Trophoblast cell (in vitro differentiated cells and primary cell): ENCODE measurements at regions not wholly inside any gene's neighbourhood (a gene's known extent, or its start where the extent isn't known, plus 50 kb on each side); places are given as distances from the start of the nearest gene placed in this dataset.

Experiments
- DNase-seq, 2 donors: peaks; one replicate each; pipeline ENCODE4 v3.0.0-alpha.2; 2016
- H2AFZ ChIP-seq: 2 replicates; pipeline ENCODE4 v1.6.1; 2013; ENCODE audit warnings: low read length, moderate library complexity, mild to moderate bottlenecking; ENCODE audit not compliant: insufficient read depth, poor library complexity
- H2AK5ac ChIP-seq: 2 replicates; pipeline ENCODE4 v1.6.1; 2013; ENCODE audit warnings: mild to moderate bottlenecking, low read length
- H2BK120ac ChIP-seq: 2 replicates; pipeline ENCODE4 v1.6.1; 2013; ENCODE audit warnings: low read length, mild to moderate bottlenecking, moderate library complexity; ENCODE audit not compliant: insufficient read depth, poor library complexity
- H2BK12ac ChIP-seq: 2 replicates; pipeline ENCODE4 v1.6.1; 2013; ENCODE audit warnings: mild to moderate bottlenecking, low read length, moderate library complexity
- H2BK5ac ChIP-seq: 2 replicates; pipeline ENCODE4 v1.6.1; 2013; ENCODE audit warnings: low read length, low read depth, moderate library complexity, mild to moderate bottlenecking; ENCODE audit not compliant: poor library complexity
- H3K14ac ChIP-seq: 2 replicates; pipeline ENCODE4 v1.6.1; 2013; ENCODE audit warnings: mild to moderate bottlenecking, low read length
- H3K18ac ChIP-seq: 2 replicates; pipeline ENCODE4 v1.6.1; 2013; ENCODE audit warnings: mild to moderate bottlenecking, low read length
- H3K23ac ChIP-seq: 2 replicates; pipeline ENCODE4 v1.6.1; 2013; ENCODE audit warnings: low read length
- H3K27ac ChIP-seq: 2 replicates; pipeline ENCODE4 v1.5.1; 2013; ENCODE audit warnings: low read depth, mild to moderate bottlenecking, inconsistent platforms, low read length, moderate library complexity
- H3K27me3 ChIP-seq: 2 replicates; pipeline ENCODE4 v1.6.1; 2013; ENCODE audit warnings: inconsistent platforms, mild to moderate bottlenecking, low read length, moderate library complexity; ENCODE audit not compliant: insufficient read depth
- H3K36me3 ChIP-seq, 2 experiments: 1 replicate in 1 of 2; 2 replicates in 1 of 2; pipeline ENCODE4 v1.6.1; 2013; ENCODE audit warnings: low read length in 2 of 2, mild to moderate bottlenecking in 2 of 2, moderate library complexity in 1 of 2; ENCODE audit not compliant: insufficient read depth in 2 of 2, control insufficient read depth in 1 of 2
- H3K4ac ChIP-seq: 2 replicates; pipeline ENCODE4 v1.6.1; 2013; ENCODE audit warnings: low read depth, mild to moderate bottlenecking, low read length, moderate library complexity
- H3K4me1 ChIP-seq, 2 experiments: 1 replicate in 1 of 2; 2 replicates in 1 of 2; pipeline ENCODE4 v1.6.1; 2013; ENCODE audit warnings: low read length in 2 of 2, mild to moderate bottlenecking in 2 of 2, moderate library complexity in 1 of 2; ENCODE audit not compliant: insufficient read depth in 2 of 2, control insufficient read depth in 1 of 2
- H3K4me2 ChIP-seq: 2 replicates; pipeline ENCODE4 v1.6.1; 2013; ENCODE audit warnings: inconsistent platforms, mild to moderate bottlenecking, low read length, moderate library complexity
- H3K4me3 ChIP-seq: 2 replicates; pipeline ENCODE4 v1.5.1; 2013; ENCODE audit warnings: mild to moderate bottlenecking, low read depth, low read length, inconsistent platforms
- H3K79me1 ChIP-seq: one replicate; pipeline ENCODE4 v1.6.1; 2013; ENCODE audit warnings: low read length
- H3K79me2 ChIP-seq: 2 replicates; pipeline ENCODE4 v1.6.1; 2013; ENCODE audit warnings: low read length, mild to moderate bottlenecking; ENCODE audit not compliant: control insufficient read depth, insufficient read depth, poor library complexity
- H3K9ac ChIP-seq: 2 replicates; pipeline ENCODE4 v1.6.1; 2013; ENCODE audit warnings: mild to moderate bottlenecking, low read length
- H3K9me3 ChIP-seq: 2 replicates; pipeline ENCODE4 v1.6.1; 2013; ENCODE audit warnings: low read depth, mild to moderate bottlenecking, control low read depth, inconsistent platforms, low read length; ENCODE audit not compliant: insufficient read depth
- H4K12ac ChIP-seq: 2 replicates; pipeline ENCODE4 v1.6.1; 2013; ENCODE audit warnings: low read depth, mild to moderate bottlenecking, low read length, moderate library complexity
- H4K8ac ChIP-seq: 2 replicates; pipeline ENCODE4 v1.6.1; 2013; ENCODE audit warnings: low read depth, mild to moderate bottlenecking, low read length, moderate library complexity
- H4K91ac ChIP-seq: one replicate; pipeline ENCODE4 v1.6.1; 2013; ENCODE audit warnings: low read depth, mild to moderate bottlenecking, low read length, moderate library complexity
- WGBS: extraction: QIAGEN DNeasy Blood & Tissue Kit; methylation state at CpG from one replicate; pipeline ENCODE4 v1.1.7; 2013; ENCODE audit warnings: missing lambda C conversion rate; ENCODE audit not compliant: insufficient read length, insufficient coverage; ENCODE audit errors: extremely low coverage; 5-methylcytosine and 5-hydroxymethylcytosine counted together

DNA sequence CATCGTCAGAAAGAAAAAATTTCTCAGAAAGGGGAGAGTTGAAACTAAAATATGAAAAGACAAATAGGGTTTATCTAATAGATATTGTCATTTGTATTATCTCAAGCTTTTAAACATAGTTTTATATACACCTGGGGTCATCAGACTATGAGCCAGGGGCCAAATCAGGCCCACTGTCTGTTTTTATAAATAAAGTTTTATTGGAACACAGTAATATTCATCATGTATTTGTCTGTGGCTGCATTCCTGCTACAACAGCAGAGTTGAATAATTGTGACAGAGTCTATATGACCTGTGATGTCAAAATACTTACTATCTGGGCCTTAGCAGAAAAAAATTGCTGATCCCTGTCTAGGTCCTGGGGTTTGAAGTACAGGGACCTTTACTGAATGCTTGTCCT lies 120.5 kb upstream of the RUNX1 start:
- Histone ChIP-seq H3K18ac (no peak overlapping the region), H3K27me3 (no peaks in the 10 kb centered on the region), H3K4ac (no peak overlapping the region), H4K8ac (no peak overlapping the region), H4K12ac (no peak overlapping the region), H3K4me1 (peaks cover 0 to 2% of the 10 kb centered on the region in 2 experiments), H2BK12ac (no peak overlapping the region), H3K79me2 (no peaks in the 10 kb centered on the region), H3K4me2 (no peak overlapping the region), H2AK5ac (no peak overlapping the region), H3K9me3 (no peaks in the 10 kb centered on the region), H3K9ac (no peak overlapping the region), H3K27ac (no peak overlapping the region), H2BK5ac (no peak overlapping the region), H3K79me1 (no peaks in the 10 kb centered on the region), H2AFZ (no peak overlapping the region), H4K91ac (no peak overlapping the region), H3K14ac (no peak overlapping the region), H3K4me3 (no peak overlapping the region), H3K36me3 (no peaks in the 10 kb centered on the region), H2BK120ac (no peak overlapping the region), H3K23ac (no peak overlapping the region)
- WGBS: no CpG with 5 or more reads among the region's 1 CpG
- no peak for DNase-seq

DNA sequence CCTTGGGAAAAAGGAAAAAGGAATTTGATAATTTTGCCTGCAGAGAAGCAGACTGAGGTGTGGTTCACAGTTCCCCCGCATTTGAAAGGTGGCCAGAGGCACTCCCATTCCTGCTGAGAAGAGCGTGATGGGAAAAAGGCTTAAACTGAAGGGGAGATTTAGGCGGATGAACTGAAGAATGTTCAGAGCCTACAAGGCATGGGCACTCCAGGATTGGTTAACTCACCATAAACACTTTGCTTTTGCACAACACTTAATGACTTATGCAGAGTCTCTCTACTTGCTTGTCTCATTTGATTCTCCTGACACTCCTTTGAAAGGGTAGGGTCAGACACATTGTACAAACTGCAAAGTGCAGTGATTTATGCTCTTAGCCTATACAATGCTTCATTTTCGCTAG lies 119.6 kb upstream of the RUNX1 start:
- H3K79me2 ChIP-seq: no peaks in the 10 kb centered on the region

DNA sequence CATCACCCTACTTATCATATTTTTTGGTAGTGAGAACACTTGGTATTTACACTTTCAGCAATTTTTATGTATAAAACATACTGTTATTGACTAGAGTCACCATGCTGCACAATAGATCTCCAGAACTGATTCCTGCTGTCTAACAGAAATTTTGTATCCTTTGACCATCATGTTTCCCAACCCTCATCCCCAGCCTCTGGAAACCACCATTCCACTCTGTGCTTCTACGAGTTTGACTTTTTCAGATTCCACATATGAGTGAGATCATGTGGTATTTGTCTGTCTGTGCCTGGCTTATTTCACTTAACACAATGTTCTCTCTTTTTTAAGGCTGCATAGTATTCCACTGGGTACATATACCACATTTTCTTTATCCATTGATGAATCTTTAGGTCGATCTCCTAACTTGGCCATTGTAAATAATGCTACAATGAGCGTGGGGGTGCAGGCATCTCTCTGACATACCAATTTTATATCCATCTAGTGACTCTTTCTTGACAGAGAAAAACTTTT lies 115.9 kb upstream of the RUNX1 start:
- no peak overlapping the region for H2AFZ ChIP-seq
- H3K9ac ChIP-seq: no peak overlapping the region
- DNase-seq: peak; percentile 52 to 82
- H3K14ac ChIP-seq: no peak overlapping the region
- no peak overlapping the region for H3K4me3 ChIP-seq
- no peaks in the 10 kb centered on the region for H3K27me3 ChIP-seq
- no peak overlapping the region for H3K23ac ChIP-seq
- H4K8ac ChIP-seq: no peak overlapping the region
- H4K12ac ChIP-seq: no peak overlapping the region
- no peak overlapping the region for H2BK120ac ChIP-seq
- H3K79me1 ChIP-seq: no peaks in the 10 kb centered on the region
- no peak overlapping the region for H2BK5ac ChIP-seq
- no peak overlapping the region for H3K4me2 ChIP-seq
- H3K79me2 ChIP-seq: no peaks in the 10 kb centered on the region
- no CpG with 5 or more reads among the region's 3 CpGs for whole genome bisulfite sequencing
- no peak overlapping the region for H2AK5ac ChIP-seq
- no peak overlapping the region for H3K27ac ChIP-seq
- no peaks in the 10 kb centered on the region for H3K36me3 ChIP-seq
- H3K4me1 ChIP-seq: no peaks in the 10 kb centered on the region
- no peak overlapping the region for H2BK12ac ChIP-seq
- H3K9me3 ChIP-seq: no peaks in the 10 kb centered on the region
- H3K18ac ChIP-seq: no peak overlapping the region
- H3K4ac ChIP-seq: no peak overlapping the region
- no peak overlapping the region for H4K91ac ChIP-seq

More for the DNA sequence above, 119.6 kb upstream of the RUNX1 start:
- Histone ChIP-seq H4K8ac (no peak overlapping the region), H3K36me3 (no peaks in the 10 kb centered on the region), H2AFZ (no peak overlapping the region), H2BK120ac (no peak overlapping the region), H4K12ac (no peak overlapping the region), H2BK5ac (no peak overlapping the region), H3K27me3 (no peaks in the 10 kb centered on the region), H3K9ac (no peak overlapping the region), H2AK5ac (no peak overlapping the region), H3K14ac (no peak overlapping the region), H3K4me2 (no peak overlapping the region), H3K4me1 (peaks cover 0 to 2% of the 10 kb centered on the region in 2 experiments), H4K91ac (no peak overlapping the region), H3K18ac (no peak overlapping the region), H3K23ac (no peak overlapping the region), H3K9me3 (no peaks in the 10 kb centered on the region), H3K4me3 (no peak overlapping the region), H2BK12ac (no peak overlapping the region), H3K27ac (no peak overlapping the region), H3K4ac (no peak overlapping the region), H3K79me1 (no peaks in the 10 kb centered on the region)
- DNase-seq: no peak
- no CpG with 5 or more reads among the region's 4 CpGs for WGBS

DNA sequence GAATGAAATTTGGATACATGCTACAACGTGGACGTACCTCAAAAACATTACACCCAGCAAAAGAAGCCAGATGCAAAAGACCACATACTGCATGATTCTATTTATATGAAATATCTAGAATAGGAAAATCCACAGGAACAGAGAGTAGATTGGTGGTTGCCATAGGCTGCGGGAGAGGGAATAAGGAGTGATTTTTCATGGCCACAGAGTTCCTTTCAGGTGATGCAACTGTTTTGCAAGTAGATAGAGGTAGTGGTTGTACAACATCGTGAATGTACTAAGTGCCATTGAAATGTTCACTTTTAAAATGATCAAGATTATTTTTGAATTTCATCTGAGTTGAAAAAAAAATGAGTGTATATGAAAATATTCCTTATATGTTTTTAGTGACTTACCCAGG lies 115.3 kb upstream of the RUNX1 start:
- H3K4ac ChIP-seq: no peak overlapping the region
- no peak overlapping the region for H4K91ac ChIP-seq
- no peak overlapping the region for H2BK120ac ChIP-seq
- no peaks in the 10 kb centered on the region for H3K4me1 ChIP-seq
- H3K4me3 ChIP-seq: no peak overlapping the region
- H4K8ac ChIP-seq: no peak overlapping the region
- no peaks in the 10 kb centered on the region for H3K79me2 ChIP-seq
- no peak overlapping the region for H3K4me2 ChIP-seq
- H3K27ac ChIP-seq: no peak overlapping the region
- H3K36me3 ChIP-seq: no peaks in the 10 kb centered on the region
- no peak overlapping the region for H2BK12ac ChIP-seq
- H3K9me3 ChIP-seq: no peaks in the 10 kb centered on the region
- H3K9ac ChIP-seq: no peak overlapping the region
- no peak overlapping the region for H3K18ac ChIP-seq
- H3K27me3 ChIP-seq: no peaks in the 10 kb centered on the region
- no peak overlapping the region for H2AK5ac ChIP-seq
- no peak overlapping the region for H3K23ac ChIP-seq
- H3K79me1 ChIP-seq: no peaks in the 10 kb centered on the region
- DNase-seq: peak; percentile 32 to 76
- H3K14ac ChIP-seq: no peak overlapping the region
- H4K12ac ChIP-seq: no peak overlapping the region
- no peak overlapping the region for H2AFZ ChIP-seq
- no peak overlapping the region for H2BK5ac ChIP-seq
- WGBS: no CpG with 5 or more reads among the region's 4 CpGs
